Stomach (tissue), 4 donors: ENCODE measurements at regions not wholly inside any gene's neighbourhood (a gene's known extent, or its start where the extent isn't known, plus 50 kb on each side); places are given as distances from the start of the nearest gene placed in this dataset.

Experiments used
- EP300 ChIP-seq: sonication (generic); formaldehyde crosslinking; IDR thresholded peaks from one replicate; pipeline ENCODE4 v1.6.1; 2017; ENCODE audit warnings: antibody characterized with exemption
- POLR2A ChIP-seq, 4 donors: fragments of 450-650 bp; IDR thresholded peaks; one replicate each; pipeline ENCODE4 v1.6.1; 2016; ENCODE audit warnings: antibody characterized with exemption in 4 of 4, control low read depth in 2 of 4, mild to moderate bottlenecking in 1 of 4, moderate library complexity in 1 of 4
- POLR2AphosphoS5 ChIP-seq, 3 donors: sonication (generic); formaldehyde crosslinking; IDR thresholded peaks; one replicate each; pipeline ENCODE4 v1.6.1; 2016; ENCODE audit warnings: antibody characterized with exemption in 3 of 3
- TF ChIP-seq, protein P1 (sequence below), 7 experiments: fragments of 450-650 bp in 4 of 7; fragments of 200-600 bp in 3 of 7; sonication (generic) in 3 of 7; IDR thresholded peaks; one replicate each; pipeline ENCODE4 v1.5.1; 2016 to 2019; ENCODE audit warnings: antibody characterized with exemption in 7 of 7, control low read depth in 2 of 7, mild to moderate bottlenecking in 1 of 7

DNA sequence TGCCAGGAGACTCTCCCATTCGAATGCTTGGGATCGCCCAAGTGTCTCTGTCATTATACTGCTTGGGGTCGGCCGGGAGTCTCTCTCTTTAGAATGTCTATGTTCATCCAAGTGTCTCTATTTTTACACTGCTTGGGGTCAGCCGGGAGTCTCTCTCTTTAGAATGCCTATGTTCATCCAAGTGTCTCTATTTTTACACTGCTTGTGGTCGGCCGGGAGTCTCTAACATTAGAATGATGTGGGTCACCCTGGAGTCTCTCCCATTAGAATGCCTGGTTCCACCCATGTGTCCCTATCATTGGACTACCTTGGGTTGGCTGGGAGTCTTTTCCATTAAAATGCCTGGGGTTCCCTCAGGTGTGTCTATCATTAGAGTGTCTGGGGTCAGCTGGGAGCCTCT, 2230.4 kb downstream of the TP53TG3F start:
- TF ChIP-seq, protein P1, sequence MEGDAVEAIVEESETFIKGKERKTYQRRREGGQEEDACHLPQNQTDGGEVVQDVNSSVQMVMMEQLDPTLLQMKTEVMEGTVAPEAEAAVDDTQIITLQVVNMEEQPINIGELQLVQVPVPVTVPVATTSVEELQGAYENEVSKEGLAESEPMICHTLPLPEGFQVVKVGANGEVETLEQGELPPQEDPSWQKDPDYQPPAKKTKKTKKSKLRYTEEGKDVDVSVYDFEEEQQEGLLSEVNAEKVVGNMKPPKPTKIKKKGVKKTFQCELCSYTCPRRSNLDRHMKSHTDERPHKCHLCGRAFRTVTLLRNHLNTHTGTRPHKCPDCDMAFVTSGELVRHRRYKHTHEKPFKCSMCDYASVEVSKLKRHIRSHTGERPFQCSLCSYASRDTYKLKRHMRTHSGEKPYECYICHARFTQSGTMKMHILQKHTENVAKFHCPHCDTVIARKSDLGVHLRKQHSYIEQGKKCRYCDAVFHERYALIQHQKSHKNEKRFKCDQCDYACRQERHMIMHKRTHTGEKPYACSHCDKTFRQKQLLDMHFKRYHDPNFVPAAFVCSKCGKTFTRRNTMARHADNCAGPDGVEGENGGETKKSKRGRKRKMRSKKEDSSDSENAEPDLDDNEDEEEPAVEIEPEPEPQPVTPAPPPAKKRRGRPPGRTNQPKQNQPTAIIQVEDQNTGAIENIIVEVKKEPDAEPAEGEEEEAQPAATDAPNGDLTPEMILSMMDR (IDR thresholded peaks at IDR 0.05) = no peak
- TF ChIP-seq POLR2A (IDR thresholded peaks at IDR 0.05) = no peak
- TF ChIP-seq POLR2AphosphoS5 (IDR thresholded peaks at IDR 0.05) = no peak
- no peak for TF ChIP-seq EP300
